ENCODE measurements at regions not wholly inside any gene's neighbourhood (a gene's known extent, or its start where the extent isn't known, plus 50 kb on each side); places are given as distances from the start of the nearest gene placed in this dataset.
"Not testable (repeated sequence)": the region's sequence is repeated elsewhere in the genome, so short reads cannot be mapped to it uniquely, and the experiment has no call there.

DNA sequence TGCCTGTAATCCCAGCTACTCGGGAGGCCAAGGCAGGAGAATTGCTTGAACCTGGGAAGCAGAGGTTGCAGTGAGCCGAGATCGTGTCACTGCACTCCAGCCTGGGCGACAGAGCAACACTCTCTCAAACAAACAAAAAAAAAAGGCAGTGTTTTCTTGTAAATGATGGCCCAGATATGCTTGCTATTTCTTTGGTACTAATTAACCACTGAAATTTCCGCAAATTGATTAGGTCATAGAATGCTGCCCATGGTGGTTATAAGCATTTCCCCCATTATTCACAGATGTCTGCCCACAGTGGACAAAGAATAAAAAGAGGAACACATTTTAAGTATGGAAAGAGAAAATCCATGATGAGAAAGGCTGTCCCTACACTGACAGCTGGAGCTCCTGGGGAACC lies 49.9 kb upstream of the DAAM1 start:
- intact Hi-C loops (cut with micrococcal nuclease); H3K36me3 Mint-ChIP-seq (ENCODE audit: low read depth); DNase-seq (ENCODE audit: low spot score); H3K9me3 Mint-ChIP-seq; H3K27ac Mint-ChIP-seq; H3K4me3 Mint-ChIP-seq (ENCODE audit: low read depth); H3K4me1 Mint-ChIP-seq (ENCODE audit: low read depth): not testable (repeated sequence)
- peaks cover 14% of the 10 kb centered on the region for H3K27me3 Mint-ChIP-seq (ENCODE audit: low read depth)
